CD4-positive, alpha-beta T cell (primary cell): ENCODE measurements at regions not wholly inside any gene's neighbourhood (a gene's known extent, or its start where the extent isn't known, plus 50 kb on each side); places are given as distances from the start of the nearest gene placed in this dataset.

Source experiments
- ATAC-seq: fragments of 200-7000 bp; cut with Tn5 transposase; one replicate; pipeline ENCODE4 v1.10.0; 2022; ENCODE audit warnings: mild to moderate bottlenecking; ENCODE audit not compliant: poor library complexity
- CTCF ChIA-PET: fragments of 350-600 bp; sonication (Branson Sonifier 250); formaldehyde crosslinking; loops from one replicate; lab custom pipeline; 2021; ENCODE audit warnings: antibody characterized with exemption, inconsistent platforms; lab: Charles Lee
- POLR2A ChIA-PET: fragments of 350-600 bp; sonication (Branson Sonifier 250); formaldehyde crosslinking; loops from one replicate; lab custom pipeline; 2021; ENCODE audit warnings: antibody characterized with exemption, inconsistent platforms; lab: Charles Lee
- DNase-seq, 14 experiments: peaks; one replicate each; pipeline ENCODE4 v3.0.0-alpha.2; 2013 to 2020; ENCODE audit warnings: mixed read lengths in 2 of 14
- H3K27ac ChIP-seq, 2 donors: one replicate each; pipeline versions ENCODE4 v1.5.1 to v1.7.0; 2013; ENCODE audit warnings: low read length in 2 of 2, low read depth in 1 of 2, mild to moderate bottlenecking in 1 of 2
- H3K27me3 ChIP-seq, 2 experiments: 1 replicate in 1 of 2; 2 replicates in 1 of 2; pipeline versions ENCODE4 v1.6.1 to v1.7.0; 2013; ENCODE audit warnings: low read length in 2 of 2, control low read depth in 1 of 2, mild to moderate bottlenecking in 1 of 2, moderate library complexity in 1 of 2; ENCODE audit not compliant: insufficient read depth in 2 of 2, control insufficient read depth in 1 of 2
- H3K36me3 ChIP-seq: one replicate; pipeline ENCODE4 v1.6.1; 2013; ENCODE audit warnings: low read length, control low read depth; ENCODE audit not compliant: insufficient read depth
- H3K4me1 ChIP-seq: one replicate; pipeline ENCODE4 v1.6.1; 2013; ENCODE audit warnings: low read length, control low read depth; ENCODE audit not compliant: insufficient read depth
- H3K4me3 ChIP-seq: one replicate; pipeline ENCODE4 v1.5.1; 2013; ENCODE audit warnings: mild to moderate bottlenecking, low read length, moderate library complexity
- H3K9me3 ChIP-seq, 2 experiments: 1 replicate in 1 of 2; 2 replicates in 1 of 2; pipeline versions ENCODE4 v1.6.1 to v1.7.0; 2013; ENCODE audit warnings: low read length in 2 of 2, mild to moderate bottlenecking in 2 of 2, control low read depth in 1 of 2, moderate library complexity in 1 of 2; ENCODE audit not compliant: control insufficient read depth in 1 of 2, insufficient read depth in 1 of 2
- H3K27ac Mint-ChIP-seq: one replicate; pipeline ENCODE4 v1.8.0; 2020; ENCODE audit warnings: mixed read lengths
- H3K27me3 Mint-ChIP-seq: one replicate; pipeline ENCODE4 v1.8.0; 2021; ENCODE audit warnings: mixed read lengths
- H3K36me3 Mint-ChIP-seq: one replicate; pipeline ENCODE4 v1.8.0; 2021; ENCODE audit warnings: low read depth, mixed read lengths
- H3K4me1 Mint-ChIP-seq: one replicate; pipeline ENCODE4 v1.8.0; 2021; ENCODE audit warnings: low read depth, mixed read lengths
- H3K4me3 Mint-ChIP-seq: one replicate; pipeline ENCODE4 v1.8.0; 2020; ENCODE audit warnings: mild to moderate bottlenecking, mixed read lengths
- H3K9me3 Mint-ChIP-seq: one replicate; pipeline ENCODE4 v1.8.0; 2020; ENCODE audit warnings: mixed read lengths
- CTCF ChIP-seq: fragments of 200-600 bp; IDR thresholded peaks from one replicate; pipeline ENCODE4 v1.8.0; 2022; ENCODE audit warnings: antibody characterized with exemption, mild to moderate bottlenecking
- intact Hi-C, 2 experiments: fragments of 100-400 bp; cut with DNase I in 1 of 2; cut with micrococcal nuclease in 1 of 2; formaldehyde crosslinking; loops; one replicate each; pipeline versions ENCODE4 v1.15.1 to v1.9.0; 2023 to 2025; cut with DNase I, micrococcal nuclease

- intact Hi-C loops = no loop called here
- ChIA-PET CTCF (no interaction called here), POLR2A (no interaction called here)
- no peak for DNase-seq
- Histone ChIP-seq H3K27me3 (no peaks in the 10 kb centered on the region), H3K9me3 (no peaks in the 10 kb centered on the region), H3K36me3 (no peaks in the 10 kb centered on the region), H3K4me1 (no peaks in the 10 kb centered on the region), H3K4me3 (no peak overlapping the region), H3K27ac (no peak overlapping the region)
- Mint-ChIP-seq H3K36me3 (no peaks in the 10 kb centered on the region), H3K4me3 (no peak overlapping the region), H3K9me3 (peaks cover 16% of the 10 kb centered on the region), H3K27me3 (no peaks in the 10 kb centered on the region), H3K27ac (no peak overlapping the region), H3K4me1 (no peaks in the 10 kb centered on the region)
- no peak for ATAC-seq
- TF ChIP-seq CTCF = no peak
Observed at GRCh38 chr20:55782224-55782911, 223.0 kb downstream of the CBLN4 start.

GRCh38 chr20:55778796-55779195 lies 226.5 kb downstream of the CBLN4 start:
- H3K27ac ChIP-seq = no peak overlapping the region
- H3K9me3 ChIP-seq = peaks cover 0 to 2% of the 10 kb centered on the region in 2 experiments
- ChIA-PET POLR2A (no interaction called here), CTCF (no interaction called here)
- H3K4me1 Mint-ChIP-seq = no peaks in the 10 kb centered on the region
- DNase-seq = no peak
- intact Hi-C loops = no loop called here
- H3K36me3 ChIP-seq = no peaks in the 10 kb centered on the region
- no peak overlapping the region for H3K27ac Mint-ChIP-seq
- no peaks in the 10 kb centered on the region for H3K36me3 Mint-ChIP-seq
- H3K4me3 ChIP-seq = no peak overlapping the region
- H3K27me3 Mint-ChIP-seq = no peaks in the 10 kb centered on the region
- TF ChIP-seq CTCF = no peak
- no peak for ATAC-seq
- H3K9me3 Mint-ChIP-seq = peaks cover 13% of the 10 kb centered on the region
- H3K4me3 Mint-ChIP-seq = no peak overlapping the region
- no peaks in the 10 kb centered on the region for H3K27me3 ChIP-seq
- no peaks in the 10 kb centered on the region for H3K4me1 ChIP-seq

GRCh38 chr20:55777641-55778040 lies 227.7 kb downstream of the CBLN4 start:
- no peak for TF ChIP-seq CTCF
- POLR2A ChIA-PET = no interaction called here
- Mint-ChIP-seq H3K27ac (no peak overlapping the region), H3K4me1 (no peaks in the 10 kb centered on the region), H3K4me3 (no peak overlapping the region), H3K27me3 (no peaks in the 10 kb centered on the region), H3K9me3 (peaks cover 10% of the 10 kb centered on the region), H3K36me3 (no peaks in the 10 kb centered on the region)
- DNase-seq (no peak), ATAC-seq (no peak)
- intact Hi-C loops = no loop called here
- peaks cover 0 to 4% of the 10 kb centered on the region in 2 experiments for H3K9me3 ChIP-seq
- no peak overlapping the region for H3K4me3 ChIP-seq
- no peak overlapping the region for H3K27ac ChIP-seq
- no peaks in the 10 kb centered on the region for H3K4me1 ChIP-seq
- H3K27me3 ChIP-seq = no peaks in the 10 kb centered on the region
- CTCF ChIA-PET = no interaction called here
- no peaks in the 10 kb centered on the region for H3K36me3 ChIP-seq
